ENCODE measurements at regions not wholly inside any gene's neighbourhood (a gene's known extent, or its start where the extent isn't known, plus 50 kb on each side); places are given as distances from the start of the nearest gene placed in this dataset.

DNA sequence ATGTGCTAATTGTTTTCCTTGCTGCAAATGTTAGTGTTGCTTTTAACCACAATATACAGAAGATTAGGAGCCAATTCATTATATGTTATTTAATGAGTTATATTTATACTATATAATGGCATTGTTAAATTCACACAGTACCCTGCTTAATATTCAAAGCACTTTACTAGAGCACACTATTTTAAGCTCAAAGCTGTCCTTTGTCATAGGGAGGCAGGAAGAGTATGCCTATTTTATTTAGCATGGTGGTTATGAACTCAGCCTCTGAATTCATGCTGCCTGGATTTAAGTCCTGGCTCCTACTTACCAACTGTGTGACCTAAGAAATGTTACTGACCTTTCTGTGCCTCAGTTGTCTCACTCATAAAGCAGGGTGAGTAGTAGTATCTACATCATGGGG is 80.5 kb downstream of the FASTKD2 start:
- Histone ChIP-seq H3K27ac (peak overlapping the region in 1 of 12 donors; percentile 5), H3K4me3 (no peak overlapping the region), H3K36me3 (no peaks in the 10 kb centered on the region), H3K27me3 (no peaks in the 10 kb centered on the region), H3K9me3 (no peaks in the 10 kb centered on the region), H3K4me1 (peaks cover 0 to 15% (median 0%) of the 10 kb centered on the region in 12 donors)
- TF ChIP-seq CTCF (IDR thresholded peaks at IDR 0.05) = no peak
- no peak for TF ChIP-seq POLR2A (IDR thresholded peaks at IDR 0.05)
- intact Hi-C loops (cut with DNase I) = no loop called here
- no peak for DNase-seq
- peak in 3 of 4 donors; percentile 24 to 45 (median 26) for ATAC-seq

DNA sequence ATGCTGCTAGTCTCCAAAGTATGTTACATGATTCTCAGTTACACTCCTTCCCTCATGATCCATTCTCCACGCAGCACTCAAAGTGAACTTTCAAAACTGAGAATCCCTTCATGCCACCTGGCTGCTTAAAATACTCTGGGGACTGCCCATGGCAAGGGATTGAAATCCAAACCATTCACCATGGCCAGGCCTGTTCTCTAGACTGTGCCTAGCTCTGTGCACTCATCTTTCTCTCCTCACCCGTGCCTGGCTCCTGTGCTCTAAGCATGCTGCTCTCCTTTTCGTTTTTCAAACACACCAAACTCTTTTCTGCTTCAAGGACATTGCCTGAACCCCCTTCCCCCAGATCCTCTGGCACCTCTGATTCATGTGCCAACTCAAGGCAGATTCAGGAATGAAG is 80.9 kb downstream of the FASTKD2 start:
- intact Hi-C loops (cut with DNase I) = no loop called here
- WGBS, 4 donors = 78 to 87% (median 81%) methylated on average over 3 of the region's 3 CpGs
- Histone ChIP-seq H3K9me3 (no peaks in the 10 kb centered on the region), H3K27ac (no peak overlapping the region), H3K27me3 (no peaks in the 10 kb centered on the region), H3K4me1 (peaks cover 0 to 15% (median 0%) of the 10 kb centered on the region in 12 donors), H3K4me3 (no peak overlapping the region), H3K36me3 (no peaks in the 10 kb centered on the region)
- ATAC-seq (peak in 3 of 4 donors; percentile 16 to 20 (median 19)), DNase-seq (no peak)
- no peak for TF ChIP-seq POLR2A (IDR thresholded peaks at IDR 0.05)
- TF ChIP-seq CTCF (IDR thresholded peaks at IDR 0.05) = no peak

DNA sequence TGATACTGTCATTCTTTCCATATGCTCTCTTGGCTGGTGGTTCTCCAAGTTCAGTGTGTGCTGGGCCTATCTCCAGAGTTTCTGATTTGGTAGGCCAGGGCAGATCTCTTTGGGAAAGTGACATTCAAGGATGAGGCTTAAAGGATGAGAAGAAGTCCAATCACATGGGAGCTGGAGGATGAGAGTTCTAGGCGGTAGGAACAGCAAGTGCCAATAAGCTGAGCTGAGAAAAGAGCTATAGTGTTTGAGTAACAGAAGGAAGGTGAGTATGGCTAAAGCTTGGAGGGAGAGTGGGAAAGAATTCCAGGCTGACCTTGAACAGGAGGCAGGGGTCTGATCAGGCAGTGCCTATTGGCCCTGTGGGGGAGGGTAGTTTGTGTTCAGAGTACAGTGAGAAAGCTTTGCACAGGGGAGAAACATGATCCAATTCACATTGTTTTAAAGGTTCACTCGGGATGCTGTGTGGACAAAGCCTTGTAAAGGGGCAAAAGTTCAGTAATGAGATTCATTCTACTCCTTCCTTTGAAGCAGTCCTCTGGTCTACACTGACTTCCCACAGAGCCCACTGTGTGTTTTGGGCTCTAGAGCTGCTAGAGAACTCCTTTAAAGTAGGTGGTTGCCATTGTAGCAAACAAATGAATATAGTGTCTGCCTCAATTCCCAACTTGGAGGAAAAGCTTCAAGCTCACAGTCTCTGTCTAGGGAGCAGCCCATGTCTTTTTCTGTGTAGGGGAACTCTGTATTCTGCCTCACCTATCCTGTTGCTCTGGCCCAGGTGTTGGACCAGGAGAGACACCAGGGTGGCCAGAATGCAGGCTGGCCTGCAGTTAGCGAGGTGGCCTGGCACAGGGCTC is 81.8 kb downstream of the FASTKD2 start:
- 61 to 76% (median 71%) methylated on average over 3 of the region's 3 CpGs for WGBS, 4 donors
- DNase-seq (no peak), ATAC-seq (peak; percentile 30 to 74 (median 56))
- TF ChIP-seq POLR2A (IDR thresholded peaks at IDR 0.05) (no peak), CTCF (IDR thresholded peaks at IDR 0.05) (no peak)
- no peaks in the 10 kb centered on the region for H3K36me3 ChIP-seq
- no peak overlapping the region for H3K4me3 ChIP-seq
- intact Hi-C loops (cut with DNase I) = no loop called here
- no peaks in the 10 kb centered on the region for H3K9me3 ChIP-seq
- H3K27ac ChIP-seq = no peak overlapping the region
- H3K27me3 ChIP-seq = no peaks in the 10 kb centered on the region
- peaks cover 0 to 15% (median 0%) of the 10 kb centered on the region in 12 donors for H3K4me1 ChIP-seq

DNA sequence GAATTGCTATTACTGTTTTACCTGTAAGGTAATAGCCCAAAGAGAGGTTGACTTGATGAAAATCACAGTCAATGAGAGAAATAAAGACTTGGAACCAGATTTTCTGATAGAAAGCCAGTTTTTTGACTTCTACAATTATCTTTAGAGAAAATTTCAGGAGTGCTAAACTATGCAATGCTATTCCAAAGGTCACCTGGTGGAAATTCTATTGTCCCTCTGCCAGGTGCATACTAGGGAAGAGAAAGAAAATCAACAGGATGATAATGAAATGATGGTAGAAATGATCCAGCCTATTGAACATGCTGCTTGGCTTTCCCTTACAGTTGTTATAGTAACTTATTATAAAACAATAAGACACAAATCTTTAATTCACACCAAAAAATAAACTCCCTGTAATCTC is 85.0 kb downstream of the FASTKD2 start:
- Histone ChIP-seq H3K36me3 (no peaks in the 10 kb centered on the region), H3K27me3 (no peaks in the 10 kb centered on the region), H3K9me3 (no peaks in the 10 kb centered on the region), H3K4me3 (no peak overlapping the region), H3K27ac (no peak overlapping the region), H3K4me1 (peaks cover 0 to 15% (median 0%) of the 10 kb centered on the region in 12 donors)
- DNase-seq (no peak), ATAC-seq (no peak)
- intact Hi-C loops (cut with DNase I) = no loop called here
- TF ChIP-seq CTCF (IDR thresholded peaks at IDR 0.05) (no peak), POLR2A (IDR thresholded peaks at IDR 0.05) (no peak)
